Transverse colon (tissue), 4 donors: ENCODE measurements at regions not wholly inside any gene's neighbourhood (a gene's known extent, or its start where the extent isn't known, plus 50 kb on each side); places are given as distances from the start of the nearest gene placed in this dataset.

Experiments used
- CTCF ChIP-seq, 5 experiments: fragments of 200-600 bp in 3 of 5; fragments of 450-650 bp in 2 of 5; sonication (generic) in 3 of 5; IDR thresholded peaks; 1 replicate in 2 of 5; 2 replicates in 3 of 5; pipeline ENCODE4 v1.5.1; 2016 to 2017; ENCODE audit warnings: antibody characterized with exemption in 5 of 5, inconsistent platforms in 3 of 5, mild to moderate bottlenecking in 2 of 5, moderate library complexity in 1 of 5
- POLR2AphosphoS5 ChIP-seq, 3 donors: sonication (generic); formaldehyde crosslinking; IDR thresholded peaks; one replicate each; pipeline ENCODE4 v1.6.1; 2016; ENCODE audit warnings: antibody characterized with exemption in 3 of 3

GRCh38 chr5:18101532-18101931 is 467.3 kb downstream of the TAF11L14 start:
- TF ChIP-seq CTCF (IDR thresholded peaks at IDR 0.05) (no peak), POLR2AphosphoS5 (IDR thresholded peaks at IDR 0.05) (no peak)
